Activated CD8-positive, alpha-beta memory T cell treated with anti-CD3 and anti-CD28 coated beads, Interleukin-2, amount 50 U/mL, for 1 hour (primary cell): ENCODE measurements at regions not wholly inside any gene's neighbourhood (a gene's known extent, or its start where the extent isn't known, plus 50 kb on each side); places are given as distances from the start of the nearest gene placed in this dataset.

Source experiments
- DNase-seq: peaks from one replicate; pipeline ENCODE4 v3.0.0-alpha.2; 2020; ENCODE audit errors: extremely low read depth

DNA sequence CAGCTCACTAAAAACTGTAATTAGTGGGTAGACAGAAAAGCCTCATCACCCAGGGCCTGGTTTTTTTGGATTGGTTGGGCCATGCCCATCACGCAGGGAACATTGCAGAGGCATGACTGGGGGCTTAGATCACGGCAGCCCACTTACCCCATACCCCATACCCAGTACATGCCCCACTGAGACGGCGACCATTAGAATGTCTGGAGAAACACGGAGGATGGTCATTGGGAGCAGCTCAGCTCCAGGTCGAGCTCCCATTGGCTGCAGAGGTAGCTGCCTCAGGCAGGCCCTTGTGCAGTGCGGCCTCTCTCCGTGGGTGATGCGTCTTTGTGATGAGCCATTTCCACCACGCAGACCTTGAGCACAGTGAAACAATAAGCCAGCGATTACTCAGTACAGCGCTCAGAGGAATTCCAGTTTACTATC, 204.0 kb downstream of the GADD45G start:
- DNase-seq = no peak

DNA sequence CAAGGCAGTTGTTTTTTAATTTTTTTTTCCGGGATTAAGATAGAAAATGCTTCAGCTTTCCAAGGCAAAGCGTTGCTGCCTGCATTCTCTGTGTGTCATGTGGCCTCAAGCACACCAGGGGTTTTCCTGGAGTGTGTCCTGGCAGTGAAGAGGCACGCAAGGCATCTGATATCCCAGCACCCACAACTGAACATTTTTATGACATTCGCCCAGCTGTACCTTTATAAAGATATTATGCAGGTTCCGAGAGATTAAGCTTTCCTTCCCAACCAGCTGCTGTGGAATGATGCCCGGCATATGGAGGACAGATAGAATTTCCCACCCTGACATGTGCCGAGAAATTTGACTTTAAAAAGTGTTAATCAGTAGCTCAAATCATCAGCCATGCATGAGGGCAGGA, 205.6 kb downstream of the GADD45G start:
- DNase-seq = no peak

DNA sequence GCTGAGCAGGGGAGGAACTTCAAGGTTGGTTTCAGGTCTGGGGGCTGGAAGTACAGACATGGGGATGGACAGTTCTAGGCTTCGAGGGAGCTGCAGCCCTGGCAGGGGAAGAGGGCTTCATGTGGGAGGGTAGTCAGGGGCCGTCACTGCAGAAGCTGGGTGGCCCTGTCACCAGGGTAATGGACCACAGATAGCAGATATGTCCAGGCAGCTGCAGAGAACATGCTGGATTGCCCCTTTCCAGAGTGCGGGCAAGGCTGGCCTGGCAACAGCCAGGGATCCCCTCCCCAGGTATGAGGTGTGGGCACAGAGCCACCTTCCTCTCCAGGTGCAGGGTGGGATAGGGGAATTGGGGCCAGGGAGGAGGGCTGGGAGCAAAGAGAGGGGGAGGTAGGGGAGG, 206.5 kb downstream of the GADD45G start:
- DNase-seq = no peak

DNA sequence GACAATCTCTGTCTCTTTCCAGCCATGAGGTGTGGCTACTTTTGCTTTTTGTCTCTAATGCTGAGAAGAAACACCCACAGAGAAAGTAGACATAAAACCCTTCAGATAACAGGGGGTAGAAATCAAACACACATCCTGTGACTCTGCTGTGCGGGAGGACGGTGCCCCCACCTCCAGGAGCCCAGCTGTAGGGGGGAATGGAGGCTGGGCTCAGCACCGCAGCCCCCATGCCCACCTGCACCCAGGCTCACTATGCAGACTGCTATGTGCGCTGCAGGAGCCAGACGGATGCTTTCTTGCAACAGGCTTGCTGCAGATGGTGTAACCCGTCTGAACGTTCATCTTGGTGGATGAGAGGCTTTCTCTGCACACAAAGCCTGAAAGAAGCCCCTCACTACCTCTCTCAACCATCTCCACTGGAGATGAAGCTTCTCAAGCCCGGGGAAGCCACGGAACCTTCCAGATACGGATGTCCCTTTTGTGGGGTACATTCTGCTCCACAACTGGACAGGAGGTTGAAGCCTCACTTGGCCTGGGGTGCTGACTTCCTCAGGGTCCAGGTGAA, 207.2 kb downstream of the GADD45G start:
- no peak for DNase-seq

DNA sequence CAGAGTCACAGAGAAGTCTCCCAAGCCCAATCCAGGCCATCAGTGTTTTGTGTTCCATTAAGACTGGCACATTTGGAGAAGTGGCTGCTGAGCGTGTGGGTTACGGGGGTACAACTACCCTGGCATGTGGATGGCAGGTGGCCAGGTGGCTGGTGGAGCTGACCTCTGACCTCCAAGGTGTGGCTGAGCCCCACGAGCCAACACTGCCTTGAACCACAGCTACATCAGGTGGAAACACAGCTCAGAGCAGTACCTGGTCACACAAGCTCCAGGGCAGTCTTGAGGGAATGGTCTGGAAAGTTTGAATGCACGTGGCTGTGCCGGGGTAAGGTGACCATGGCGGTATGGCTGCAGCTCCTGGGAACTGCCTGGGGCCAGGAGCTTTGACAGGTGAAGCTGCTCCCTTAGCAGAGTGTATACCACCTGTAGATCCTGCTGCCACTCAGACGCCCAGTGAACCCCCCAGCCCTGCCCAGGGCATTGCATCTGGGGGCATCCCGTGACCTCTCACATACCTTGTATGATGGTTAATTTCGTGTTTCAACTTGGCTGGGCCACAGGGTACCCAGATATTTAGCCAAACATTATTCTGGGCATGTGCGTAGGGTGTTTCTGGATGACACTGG, 207.9 kb downstream of the GADD45G start:
- DNase-seq = no peak

DNA sequence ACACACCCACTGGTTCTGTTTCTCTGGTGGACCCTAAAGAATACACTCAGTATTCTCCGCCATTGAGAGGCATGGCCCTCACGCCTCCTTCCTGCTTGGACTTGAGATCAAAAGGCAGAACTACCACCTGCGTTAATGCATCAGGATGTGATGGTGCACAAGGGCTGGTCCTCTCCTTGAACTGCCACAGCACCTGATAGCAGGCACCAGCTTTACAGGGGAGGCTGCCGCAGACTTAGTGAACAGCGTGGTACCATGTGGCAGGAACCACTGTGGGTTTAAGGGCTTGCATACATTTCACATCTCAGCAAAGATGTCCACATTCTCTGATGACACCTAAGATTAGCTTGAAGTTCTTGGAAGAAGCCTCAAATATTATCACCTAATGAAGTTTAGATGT, 208.7 kb downstream of the GADD45G start:
- DNase-seq = no peak

DNA sequence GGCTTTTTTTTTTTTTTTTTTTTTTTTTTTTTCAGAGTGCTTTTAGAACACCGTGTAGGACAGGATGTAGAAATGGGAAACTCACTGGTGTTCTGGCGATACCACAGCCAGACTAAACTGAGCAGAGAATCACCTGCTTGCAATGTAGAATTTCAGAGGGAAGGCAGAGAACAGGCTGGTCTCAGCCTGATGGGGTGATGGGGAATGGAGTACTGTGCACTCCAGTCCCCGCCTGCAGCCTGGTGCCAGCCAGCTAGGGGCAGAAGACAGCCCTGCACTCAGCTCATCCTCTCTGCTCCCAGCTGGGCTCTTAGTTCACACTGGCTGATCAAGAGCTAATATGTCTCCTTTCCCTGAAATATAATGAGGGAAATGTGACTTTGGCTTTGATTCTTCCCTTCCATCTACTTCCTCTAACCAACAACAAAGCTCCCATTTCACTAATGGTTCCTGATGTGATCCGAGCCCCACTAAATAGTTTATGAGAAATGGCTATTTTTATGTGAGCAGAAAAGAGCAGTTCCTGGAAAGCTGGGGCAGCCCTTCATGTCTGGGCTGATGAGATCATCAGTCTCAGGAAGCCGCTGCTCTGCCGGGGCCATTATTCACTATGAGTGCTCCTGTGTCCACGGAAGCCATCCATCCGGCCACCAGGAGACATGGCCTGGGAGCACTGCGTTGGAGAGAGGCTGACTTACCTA, 209.7 kb downstream of the GADD45G start:
- no peak for DNase-seq

DNA sequence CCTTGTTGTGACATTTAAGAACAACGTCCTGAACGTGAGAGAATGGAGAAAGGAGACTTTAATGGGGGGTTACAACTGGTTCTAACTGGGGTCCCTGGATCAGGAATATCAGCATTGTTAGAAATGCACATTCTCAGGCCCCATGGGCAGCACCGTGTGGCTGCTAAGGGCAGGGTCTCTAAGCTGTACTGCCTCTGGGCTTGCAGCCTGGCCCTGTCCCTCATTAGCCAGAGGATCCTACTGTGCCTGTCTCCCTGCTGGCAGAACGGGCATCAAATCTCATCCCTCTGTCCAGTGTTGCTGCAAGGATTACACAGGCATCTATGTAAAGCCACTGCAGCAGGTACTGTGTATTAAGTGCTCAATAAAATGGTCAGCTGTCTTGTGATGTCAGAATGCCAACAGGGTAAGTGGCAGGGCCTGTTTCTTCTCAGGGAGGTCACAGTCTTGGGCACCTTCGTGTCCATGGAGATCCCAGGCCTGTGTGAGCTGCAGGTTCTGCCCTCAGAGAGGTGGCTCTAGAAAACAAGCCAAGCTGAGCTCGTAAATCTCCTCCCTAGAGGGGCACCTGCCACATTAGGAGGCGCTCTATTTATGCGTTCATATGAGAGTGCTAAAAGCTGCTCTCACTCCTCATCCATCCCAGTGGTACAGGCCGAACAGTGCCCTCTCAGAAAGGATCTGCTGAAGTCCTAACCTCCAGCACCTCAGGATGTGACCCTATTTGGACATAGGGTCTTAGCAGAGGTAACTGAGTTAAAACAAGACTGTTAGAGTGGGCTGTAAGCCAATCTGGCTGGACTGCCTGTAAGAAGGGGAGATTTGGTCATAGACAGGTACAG, 210.5 kb downstream of the GADD45G start:
- DNase-seq = no peak

DNA sequence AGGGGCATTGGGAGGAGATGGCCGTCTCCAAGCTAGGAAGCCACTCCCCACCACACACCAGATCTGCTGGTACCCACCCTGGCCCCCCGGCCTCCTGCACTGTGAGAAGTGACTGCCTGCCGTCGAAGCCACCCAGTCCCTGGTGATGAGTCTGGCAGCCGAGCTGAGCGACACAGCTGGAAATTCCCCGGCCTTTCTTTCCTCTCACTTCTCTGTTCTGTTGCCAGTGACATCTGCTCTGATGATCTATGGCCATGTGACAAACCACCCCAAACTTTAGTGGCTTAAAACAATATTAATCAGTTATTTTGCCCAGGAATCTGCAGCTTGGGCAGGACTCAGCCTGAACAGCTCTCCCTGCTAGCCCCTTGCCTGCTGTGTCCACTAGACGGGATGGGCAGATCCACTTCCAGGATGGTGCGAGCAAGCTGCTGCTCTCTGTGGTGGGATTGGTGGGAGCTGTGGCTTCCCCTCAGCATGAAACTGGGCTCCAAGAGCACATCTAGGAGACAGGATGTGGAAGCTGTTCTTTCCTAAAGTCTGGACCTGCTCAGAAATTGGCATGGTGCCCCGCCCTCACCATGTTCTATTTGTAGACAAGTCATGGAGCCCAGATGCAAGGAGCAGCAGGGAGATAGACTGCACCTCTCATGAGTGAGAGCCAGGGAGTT, 211.2 kb downstream of the GADD45G start:
- DNase-seq = no peak

DNA sequence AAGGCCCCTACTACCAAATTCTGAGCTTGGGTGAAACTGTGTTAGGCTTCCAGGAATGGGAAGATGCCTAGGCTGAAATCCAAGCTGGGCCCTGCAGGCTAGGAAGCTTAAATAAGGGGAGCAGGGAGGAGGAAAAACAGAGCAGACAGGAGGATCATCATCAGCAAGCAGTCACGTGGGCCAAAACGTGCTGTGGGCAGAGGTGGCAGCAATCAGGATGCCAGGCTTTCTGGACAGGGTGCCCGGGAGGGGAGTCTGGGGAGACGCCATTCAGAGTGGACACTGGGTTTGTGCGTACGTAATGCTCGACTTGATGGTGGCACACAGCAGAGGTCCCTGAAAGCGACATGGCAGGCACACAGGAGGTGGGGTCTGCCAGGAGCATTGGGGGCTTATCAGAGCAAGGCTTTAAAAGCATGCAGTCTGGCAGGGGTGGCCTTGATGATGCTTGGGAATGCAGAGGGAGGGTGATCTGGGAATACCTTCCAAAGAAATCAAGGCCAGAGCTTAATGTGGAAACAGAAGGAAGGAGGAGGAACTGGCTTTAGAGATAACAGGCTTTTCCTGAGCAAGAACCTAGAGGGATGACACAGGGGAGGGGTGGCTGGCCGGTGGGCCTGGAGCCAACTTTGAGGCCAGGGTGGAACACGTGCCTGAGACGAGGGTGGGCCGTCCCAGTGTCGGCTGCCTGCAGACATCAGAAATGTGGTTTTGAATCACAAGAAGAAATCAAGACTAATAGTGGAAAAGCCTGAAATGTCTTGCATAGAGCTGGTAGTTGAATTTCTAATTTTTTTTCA, 212.5 kb downstream of the GADD45G start:
- no peak for DNase-seq

DNA sequence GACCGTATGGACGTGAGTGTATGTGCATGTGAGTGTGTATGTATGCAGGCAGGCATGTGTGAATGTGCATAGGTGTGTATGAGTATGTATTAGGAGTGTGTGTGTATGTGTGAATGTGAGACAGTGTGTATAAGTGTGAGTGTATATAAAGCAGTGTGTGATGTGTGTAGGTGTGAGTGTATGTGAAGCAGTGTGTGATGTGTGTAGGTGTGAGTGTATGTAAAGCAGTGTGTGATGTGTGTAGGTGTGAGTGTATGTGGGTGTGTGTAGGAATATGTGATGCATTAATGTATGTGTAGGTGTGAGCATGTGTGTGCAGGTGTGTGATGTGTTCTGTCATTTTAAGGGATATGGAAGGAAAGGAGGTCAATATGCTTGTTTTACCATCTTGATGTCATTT, 215.5 kb downstream of the GADD45G start:
- DNase-seq = no peak

DNA sequence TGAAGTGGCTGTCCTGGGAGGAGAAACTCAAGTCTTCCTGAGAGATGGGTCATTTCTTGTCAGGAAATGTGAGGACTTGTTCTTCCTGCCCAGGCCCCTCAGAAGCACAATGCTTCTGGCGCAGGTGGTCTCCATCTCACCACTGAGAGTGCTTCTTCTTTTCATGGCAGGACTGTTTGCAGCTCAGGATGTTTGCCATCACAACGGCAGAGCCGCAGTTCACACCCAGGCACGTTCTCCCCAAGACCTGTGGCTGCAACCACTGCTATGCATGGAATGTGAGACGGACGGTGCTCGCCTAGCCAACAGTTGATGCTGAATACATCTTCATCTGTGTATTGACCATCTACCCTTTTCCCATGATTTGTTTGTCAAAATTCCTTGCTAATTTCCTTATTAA, 216.3 kb downstream of the GADD45G start:
- DNase-seq = no peak

DNA sequence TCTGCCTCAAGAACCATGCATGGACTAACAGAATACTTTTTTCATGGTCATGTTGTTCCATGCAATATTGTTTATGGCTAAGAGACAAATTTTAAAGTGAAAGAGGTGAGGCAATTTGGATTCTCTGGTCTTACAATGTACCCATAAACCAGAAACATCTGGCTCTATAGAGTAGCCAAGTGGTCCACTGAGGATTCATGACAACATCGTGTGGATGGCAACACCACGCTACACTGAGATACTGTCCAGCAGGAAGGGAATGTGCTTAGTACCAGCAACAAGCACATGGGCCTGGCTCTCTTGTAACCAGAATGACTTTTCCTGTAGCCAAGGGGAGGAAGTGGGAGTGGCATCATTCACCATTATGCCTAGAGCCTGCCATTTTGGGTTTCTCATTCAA, 218.2 kb downstream of the GADD45G start:
- no peak for DNase-seq

DNA sequence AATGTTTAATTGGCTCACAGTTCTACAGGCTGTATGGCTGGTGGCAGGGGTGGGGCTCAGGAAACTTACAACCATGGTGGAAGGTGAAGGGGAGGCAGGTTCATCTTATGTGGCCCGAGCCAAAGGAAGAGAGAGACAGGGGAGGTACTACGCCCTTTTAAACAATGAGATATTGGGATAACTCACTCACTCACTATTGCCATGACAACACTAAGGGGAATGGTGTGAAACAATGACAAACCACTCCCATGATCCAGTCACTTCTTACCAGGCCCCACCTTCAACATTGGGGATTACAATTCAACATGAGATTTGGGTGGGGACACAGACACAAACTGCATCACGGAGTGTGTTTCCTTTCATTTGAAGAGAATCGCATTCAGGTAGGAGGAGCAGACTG, 220.9 kb downstream of the GADD45G start:
- DNase-seq = no peak

DNA sequence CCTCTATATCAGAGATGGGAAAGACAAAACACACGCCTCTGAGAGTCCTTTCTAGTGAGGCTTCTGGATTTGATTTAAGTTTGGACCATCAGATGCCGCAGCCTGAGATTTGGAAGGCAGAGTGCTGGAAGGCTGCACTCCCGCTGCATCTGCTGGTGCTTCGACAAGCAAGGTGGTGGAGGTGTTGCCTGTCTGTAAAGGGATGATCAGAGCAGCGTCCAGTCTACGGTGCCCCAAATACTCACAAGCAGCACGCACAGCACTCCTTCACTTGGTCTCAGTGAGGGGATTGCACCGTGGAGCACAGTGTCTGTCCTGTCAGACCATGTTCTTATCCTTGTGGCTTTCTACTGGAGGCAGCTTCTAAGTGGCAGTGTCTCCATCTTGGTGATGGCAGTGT, 221.4 kb downstream of the GADD45G start:
- DNase-seq = no peak

DNA sequence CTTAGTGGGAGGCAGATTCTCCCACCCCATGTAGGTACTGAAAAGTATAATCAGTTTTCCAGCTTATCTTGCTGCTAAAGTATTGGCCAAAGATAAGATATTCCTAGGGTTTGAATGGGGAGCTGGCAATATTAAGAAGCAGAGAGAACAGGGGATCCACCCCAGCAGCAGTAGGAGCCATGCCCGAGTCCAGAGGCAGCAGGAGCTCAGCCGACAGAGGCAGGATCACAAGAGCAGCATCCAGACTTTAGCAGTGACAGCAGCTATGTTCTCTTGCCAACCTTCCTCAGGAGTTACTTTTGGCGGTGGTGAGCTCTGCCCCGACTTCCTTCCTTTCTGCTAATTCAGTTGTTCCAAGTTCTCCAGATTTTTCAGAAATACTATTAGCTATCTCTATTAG, 224.5 kb downstream of the GADD45G start:
- DNase-seq = no peak

DNA sequence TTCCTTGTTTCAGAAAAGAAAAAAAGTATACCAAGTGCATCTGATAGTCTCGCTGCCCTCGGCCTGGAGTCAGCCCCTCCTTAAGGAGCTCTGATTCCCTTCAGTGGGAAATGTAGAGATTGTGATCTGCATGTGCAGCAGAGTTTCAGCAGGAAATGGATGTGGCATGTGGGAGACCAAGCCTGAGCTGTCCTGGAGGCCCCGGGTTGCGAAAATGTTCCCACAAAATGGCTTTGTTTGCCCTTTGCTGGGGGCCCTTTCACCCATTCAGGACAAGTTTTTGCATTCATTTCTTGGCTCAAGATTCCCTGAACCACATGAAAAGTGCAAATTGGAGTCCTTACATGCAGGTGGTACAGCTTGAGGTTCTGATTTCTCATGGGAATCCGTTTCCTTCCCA, 230.9 kb downstream of the GADD45G start:
- DNase-seq = no peak

DNA sequence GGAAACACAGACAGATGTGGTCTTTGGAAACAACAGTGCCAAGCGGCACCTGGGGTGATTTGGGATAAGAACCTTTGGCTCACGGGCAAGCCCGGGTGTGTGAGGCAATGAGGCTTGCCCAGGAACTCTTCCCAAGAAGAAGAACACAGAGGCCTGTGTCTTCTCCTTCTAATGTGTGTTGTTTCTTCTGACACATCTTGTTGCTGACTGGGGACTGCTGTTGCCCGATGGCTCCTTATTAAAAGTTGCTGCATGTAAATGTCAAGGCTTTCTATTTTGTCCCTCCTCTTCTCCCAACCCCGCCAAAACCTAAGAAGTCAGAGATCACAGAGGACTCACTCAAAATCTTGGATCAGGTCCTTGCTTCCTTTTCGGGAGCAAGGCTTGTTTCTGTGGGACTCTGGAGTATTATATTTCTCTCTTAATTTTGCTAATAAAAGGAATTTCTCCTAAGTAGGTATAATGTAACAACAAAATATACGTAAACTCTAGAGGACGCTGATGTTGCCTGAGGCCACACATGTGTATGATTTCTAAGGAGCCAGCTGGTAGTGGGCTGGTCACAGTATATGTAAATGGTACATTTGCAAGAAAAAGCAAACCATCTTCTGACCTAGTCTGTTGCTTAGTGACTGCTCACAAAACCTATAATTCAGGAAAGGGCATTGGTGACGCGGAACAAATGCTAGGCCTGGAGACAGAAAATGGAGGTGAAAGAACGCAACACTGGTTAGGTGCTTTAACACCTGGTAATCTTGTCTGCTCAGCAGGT, 232.5 kb downstream of the GADD45G start:
- no peak for DNase-seq

DNA sequence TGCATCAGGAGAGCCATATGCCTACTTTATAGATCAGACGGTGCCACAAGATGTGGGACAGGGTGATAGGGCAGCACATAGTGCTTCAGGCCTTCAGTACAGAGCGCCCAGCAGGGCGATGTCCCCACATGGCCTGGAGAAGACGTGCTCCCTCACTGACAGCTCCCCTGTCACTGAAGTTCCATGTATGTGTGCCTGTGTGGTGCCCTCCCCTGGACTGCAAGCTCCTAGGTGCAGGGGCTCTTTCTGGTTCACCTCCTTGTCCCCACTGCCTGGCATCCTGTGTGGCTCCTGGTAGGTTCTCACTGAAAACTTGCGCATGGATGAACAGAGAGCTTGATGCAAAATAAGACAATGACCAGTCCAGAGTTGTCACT, 233.1 kb downstream of the GADD45G start:
- DNase-seq = no peak

DNA sequence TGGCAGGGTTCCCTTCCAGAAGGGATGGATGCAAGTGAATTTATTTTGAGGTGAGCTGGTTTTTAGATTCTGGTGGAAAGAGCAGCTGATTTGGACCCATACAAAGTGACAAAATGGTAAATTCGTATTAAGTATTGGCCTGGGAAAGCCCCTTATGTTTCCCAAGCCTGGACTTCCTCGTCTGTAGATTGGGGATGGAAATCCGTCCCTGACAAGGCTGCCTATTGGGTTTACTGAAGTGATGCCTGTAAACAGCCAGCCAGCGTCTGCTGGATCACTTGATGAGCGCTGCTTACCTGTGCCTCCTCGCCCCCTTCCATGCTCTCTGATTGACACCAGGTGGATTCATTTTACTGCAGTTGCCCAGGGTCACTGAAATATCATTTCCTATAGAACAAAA, 233.8 kb downstream of the GADD45G start:
- DNase-seq = no peak

DNA sequence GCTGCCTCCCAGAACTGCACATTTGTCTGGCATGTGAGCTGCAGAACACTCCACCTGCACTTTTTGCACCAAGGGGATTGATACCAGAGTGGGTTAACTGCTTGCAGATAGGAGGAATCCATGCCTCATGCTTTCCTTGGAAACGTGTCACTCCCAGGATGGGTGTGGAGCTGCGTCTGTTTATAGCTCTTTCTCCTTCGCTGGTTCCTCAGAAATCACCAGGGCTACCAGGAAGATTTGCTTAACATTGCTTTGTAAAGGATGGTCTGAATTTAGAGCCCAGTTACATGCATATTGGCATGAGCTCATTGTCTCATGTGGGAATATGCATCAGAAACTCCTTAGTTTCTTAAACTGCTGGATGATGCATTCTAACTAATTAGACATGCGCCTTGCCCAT, 234.6 kb downstream of the GADD45G start:
- DNase-seq = no peak
